Heart left ventricle (tissue), 16 donors: ENCODE measurements at regions not wholly inside any gene's neighbourhood (a gene's known extent, or its start where the extent isn't known, plus 50 kb on each side); places are given as distances from the start of the nearest gene placed in this dataset.

Experiments used
- ATAC-seq, 4 donors: fragments of 200-7000 bp; cut with Tn5 transposase; one replicate each; pipeline ENCODE4 v1.9.1; 2020 to 2022; ENCODE audit warnings: moderate library complexity in 4 of 4, mild to moderate bottlenecking in 3 of 4, moderate number of reproducible peaks in 1 of 4
- DNase-seq, 5 donors: peaks; one replicate each; pipeline ENCODE4 v3.0.0-alpha.2; 2020
- H3K27ac ChIP-seq, 12 donors: fragments of 200-600 bp; sonication (generic) in 4 of 12; one replicate each; pipeline versions ENCODE4 v1.5.0 to v1.8.0; 2016 to 2022; ENCODE audit warnings: mild to moderate bottlenecking in 2 of 12
- H3K27me3 ChIP-seq, 9 donors: fragments of 200-600 bp; sonication (generic) in 2 of 9; one replicate each; pipeline versions ENCODE4 v1.5.1 to v1.8.0; 2016 to 2022; ENCODE audit warnings: mild to moderate bottlenecking in 3 of 9
- H3K36me3 ChIP-seq, 9 donors: fragments of 200-600 bp; sonication (generic) in 2 of 9; one replicate each; pipeline versions ENCODE4 v1.5.0 to v1.8.0; 2018 to 2022; ENCODE audit warnings: mild to moderate bottlenecking in 2 of 9
- H3K4me1 ChIP-seq, 12 donors: fragments of 200-600 bp; sonication (generic) in 4 of 12; one replicate each; pipeline versions ENCODE4 v1.5.0 to v1.8.0; 2016 to 2022; ENCODE audit warnings: mild to moderate bottlenecking in 3 of 12
- H3K4me3 ChIP-seq, 12 donors: fragments of 200-600 bp; sonication (generic) in 4 of 12; one replicate each; pipeline versions ENCODE4 v1.5.0 to v1.8.0; 2017 to 2022; ENCODE audit warnings: mild to moderate bottlenecking in 9 of 12, moderate library complexity in 4 of 12
- H3K9me3 ChIP-seq, 12 donors: fragments of 200-600 bp; sonication (generic) in 4 of 12; one replicate each; pipeline versions ENCODE4 v1.5.0 to v1.8.0; 2016 to 2022; ENCODE audit warnings: mild to moderate bottlenecking in 1 of 12
- POLR2A ChIP-seq, 2 donors: fragments of 450-650 bp; IDR thresholded peaks; one replicate each; pipeline ENCODE4 v1.6.1; 2017; ENCODE audit warnings: antibody characterized with exemption in 2 of 2, mild to moderate bottlenecking in 2 of 2, moderate library complexity in 2 of 2
- WGBS, 4 donors: extraction: QIAGEN DNeasy Blood & Tissue Kit in 2 of 4; methylation state at CpG; one replicate each; pipeline versions ENCODE4 v1.1.5 to v1.1.7; 2013 to 2018; 5-methylcytosine and 5-hydroxymethylcytosine counted together
- intact Hi-C, 10 donors: fragments of 100-400 bp; cut with DNase I; formaldehyde crosslinking; loops; one replicate each; pipeline versions ENCODE4 v1.11.1 to v1.14.2; 2022
- TF ChIP-seq, protein P1 (sequence below), 12 donors: fragments of 200-600 bp; sonication (generic) in 4 of 12; IDR thresholded peaks; one replicate each; pipeline versions ENCODE4 v1.5.0 to v1.8.0; 2018 to 2022; ENCODE audit warnings: antibody characterized with exemption in 12 of 12, mild to moderate bottlenecking in 5 of 12
- donor health status: ischemic (EF 13 %, LVEDD 7.1; RV severe dilation, severe dysfunction).
- donor health status: healthy with polysubstance abuse.
- donor health status: DM: no; HTN: yes; CAD: no.
- donor health status: DM: no; HTN: no; CAD: no.
- donor health status: ischemic (EF 25% LVEDD 6.9; RV normal size, moderate dysfunction).
- donor health status: ischemic (EF 25% LVEDD 5.7; RV mildly dilated, moderate dysfunction).
- donor health status: healthy.
- donor health status: DM: yes; HTN: yes; CAD: no.
- donor health status: ischemic (EF 35%, LVEDD 5.7; RV mildly dilated, moderate dysfunction).
- donor health status: nonischemic (EF 11% LVEDD 7.7; RV severe dilation, severe dysfunction).
- donor health status: DM: yes; HTN: yes; CAD: no.
- donor health status: PGD.
- donor health status: ischemic (EF 29% LVEDD 5.4; RV normal size, mild dysfunction).
- donor health status: nonischemic (EF 23%, LVEDD 6.1; RV moderate dilation, normal function).

DNA sequence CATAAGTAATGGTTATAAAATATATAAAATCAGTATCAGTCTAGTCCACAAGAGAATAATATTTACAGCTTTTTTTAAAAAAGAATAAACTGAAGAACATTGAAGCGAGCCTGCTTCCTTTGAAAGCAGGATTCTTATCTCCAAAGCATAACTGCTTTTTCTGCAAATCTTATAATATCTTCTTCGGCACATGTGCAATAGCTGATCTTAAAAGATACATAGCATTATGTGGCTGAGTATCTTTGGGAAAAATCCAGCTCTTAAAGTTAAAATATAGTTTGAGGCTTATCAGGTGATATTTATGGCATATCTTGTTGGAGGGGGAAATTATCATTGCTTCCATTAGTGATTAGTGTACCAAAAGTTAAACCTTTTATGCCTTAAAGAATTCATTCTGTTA is 523.9 kb upstream of the ADGRL4 start:
- TF ChIP-seq POLR2A (IDR thresholded peaks at IDR 0.05): no peak
- TF ChIP-seq, protein P1, sequence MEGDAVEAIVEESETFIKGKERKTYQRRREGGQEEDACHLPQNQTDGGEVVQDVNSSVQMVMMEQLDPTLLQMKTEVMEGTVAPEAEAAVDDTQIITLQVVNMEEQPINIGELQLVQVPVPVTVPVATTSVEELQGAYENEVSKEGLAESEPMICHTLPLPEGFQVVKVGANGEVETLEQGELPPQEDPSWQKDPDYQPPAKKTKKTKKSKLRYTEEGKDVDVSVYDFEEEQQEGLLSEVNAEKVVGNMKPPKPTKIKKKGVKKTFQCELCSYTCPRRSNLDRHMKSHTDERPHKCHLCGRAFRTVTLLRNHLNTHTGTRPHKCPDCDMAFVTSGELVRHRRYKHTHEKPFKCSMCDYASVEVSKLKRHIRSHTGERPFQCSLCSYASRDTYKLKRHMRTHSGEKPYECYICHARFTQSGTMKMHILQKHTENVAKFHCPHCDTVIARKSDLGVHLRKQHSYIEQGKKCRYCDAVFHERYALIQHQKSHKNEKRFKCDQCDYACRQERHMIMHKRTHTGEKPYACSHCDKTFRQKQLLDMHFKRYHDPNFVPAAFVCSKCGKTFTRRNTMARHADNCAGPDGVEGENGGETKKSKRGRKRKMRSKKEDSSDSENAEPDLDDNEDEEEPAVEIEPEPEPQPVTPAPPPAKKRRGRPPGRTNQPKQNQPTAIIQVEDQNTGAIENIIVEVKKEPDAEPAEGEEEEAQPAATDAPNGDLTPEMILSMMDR (IDR thresholded peaks at IDR 0.05): no peak
- WGBS, 4 donors: 70 to 81% (median 75%) methylated on average over 2 of the region's 2 CpGs

DNA sequence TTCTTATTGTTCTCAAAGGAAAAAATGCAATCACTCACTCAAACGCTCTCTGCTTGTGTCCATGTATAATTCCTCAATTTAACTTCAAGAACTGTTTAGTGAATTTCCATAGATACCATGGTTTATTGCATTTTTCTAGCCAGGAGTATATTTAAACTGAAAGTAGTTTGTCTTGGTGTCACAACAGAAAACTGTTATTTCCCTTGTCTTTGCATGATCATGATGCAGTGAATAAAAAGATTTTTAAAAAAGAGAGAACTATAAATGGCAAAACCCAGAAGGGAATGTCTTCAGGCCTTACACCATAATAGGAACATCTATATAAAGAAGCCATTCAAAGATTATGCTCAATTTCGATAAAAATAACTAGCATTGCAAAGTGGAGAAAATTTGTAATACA is 523.5 kb upstream of the ADGRL4 start:
- ATAC-seq: no peak
- no peak for TF ChIP-seq POLR2A (IDR thresholded peaks at IDR 0.05)
- TF ChIP-seq, protein P1 (IDR thresholded peaks at IDR 0.05): no peak
- intact Hi-C loops: no loop called here
- 83 to 88% (median 84%) methylated on average over 2 of the region's 2 CpGs for WGBS, 4 donors
- Histone ChIP-seq H3K9me3 (no peaks in the 10 kb centered on the region), H3K4me3 (no peak overlapping the region), H3K36me3 (no peaks in the 10 kb centered on the region), H3K27ac (no peak overlapping the region), H3K27me3 (no peaks in the 10 kb centered on the region), H3K4me1 (no peaks in the 10 kb centered on the region)
- DNase-seq: no peak

More for the DNA sequence above, 523.9 kb upstream of the ADGRL4 start:
- Histone ChIP-seq H3K27ac (no peak overlapping the region), H3K27me3 (no peaks in the 10 kb centered on the region), H3K36me3 (no peaks in the 10 kb centered on the region), H3K9me3 (no peaks in the 10 kb centered on the region), H3K4me1 (no peaks in the 10 kb centered on the region), H3K4me3 (no peak overlapping the region)
- intact Hi-C loops: no loop called here
- DNase-seq: no peak
- no peak for ATAC-seq

DNA sequence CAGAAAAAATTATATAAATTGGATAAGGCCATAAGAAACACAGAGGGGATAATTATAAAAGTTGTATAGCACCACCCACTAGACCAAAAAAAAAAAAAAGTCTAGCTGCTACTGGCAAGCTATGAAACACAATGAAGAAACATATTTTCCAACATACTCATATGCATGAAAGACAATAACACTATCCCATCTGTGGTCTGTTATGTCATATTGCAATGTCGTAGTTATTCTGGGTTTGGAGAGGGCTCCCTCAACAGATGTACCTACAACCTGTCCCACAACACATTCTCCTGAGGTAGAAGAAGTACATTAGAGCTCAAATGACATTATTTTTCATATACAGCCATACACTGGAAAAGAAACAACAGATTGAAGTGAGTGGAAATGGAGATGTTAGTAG is 517.6 kb upstream of the ADGRL4 start:
- ATAC-seq: no peak
- Histone ChIP-seq H3K9me3 (peaks cover 0 to 10% (median 0%) of the 10 kb centered on the region in 12 donors), H3K27me3 (no peaks in the 10 kb centered on the region), H3K36me3 (no peaks in the 10 kb centered on the region), H3K4me3 (no peak overlapping the region), H3K4me1 (no peaks in the 10 kb centered on the region), H3K27ac (no peak overlapping the region)
- DNase-seq: no peak
- 76 to 80% (median 78%) methylated on average over 1 of the region's 1 CpG for WGBS, 4 donors
- intact Hi-C loops: no loop called here
- TF ChIP-seq, protein P1 (IDR thresholded peaks at IDR 0.05): no peak
- no peak for TF ChIP-seq POLR2A (IDR thresholded peaks at IDR 0.05)

DNA sequence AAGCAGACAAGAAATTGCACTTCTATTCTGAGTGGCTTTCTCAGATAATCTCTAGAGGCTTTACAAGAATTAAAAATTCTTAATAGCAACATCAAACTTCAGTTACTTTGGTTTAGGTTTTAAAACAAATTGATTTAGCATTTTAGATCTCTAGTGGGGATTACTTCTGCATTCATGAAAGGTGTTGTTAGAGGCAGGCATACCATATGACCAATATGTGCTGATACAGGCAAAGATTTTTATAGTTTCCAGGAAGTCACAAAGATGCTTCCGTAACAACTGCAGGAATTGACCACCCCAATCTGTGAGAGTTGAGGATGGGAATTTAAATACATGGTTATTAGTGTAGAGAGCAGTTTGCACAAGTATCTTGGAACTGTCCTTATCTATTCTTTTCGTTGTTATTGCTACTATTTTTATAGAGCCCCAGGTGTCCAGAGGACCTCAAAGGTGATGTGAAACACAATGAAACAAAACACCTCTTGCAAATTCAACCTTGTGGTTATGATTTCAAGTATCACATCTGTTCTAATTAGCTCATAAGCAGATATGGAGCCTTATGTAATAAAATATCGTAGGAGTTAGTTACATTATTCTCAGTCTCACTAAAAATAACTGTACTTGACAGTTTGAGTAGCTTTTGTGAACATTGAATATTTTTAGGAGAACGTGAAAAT is 512.7 kb upstream of the ADGRL4 start:
- no peak overlapping the region for H3K27ac ChIP-seq
- H3K27me3 ChIP-seq: no peaks in the 10 kb centered on the region
- ATAC-seq (no peak), DNase-seq (no peak)
- no peaks in the 10 kb centered on the region for H3K4me1 ChIP-seq
- peaks cover 0 to 10% (median 0%) of the 10 kb centered on the region in 12 donors for H3K9me3 ChIP-seq
- no peaks in the 10 kb centered on the region for H3K36me3 ChIP-seq
- no peak overlapping the region for H3K4me3 ChIP-seq
- no peak for TF ChIP-seq POLR2A (IDR thresholded peaks at IDR 0.05)
- TF ChIP-seq, protein P1 (IDR thresholded peaks at IDR 0.05): no peak
- intact Hi-C loops: no loop called here
- 62 to 77% (median 68%) methylated on average over 4 of the region's 4 CpGs for WGBS, 4 donors
